Stimulated activated CD4-positive, alpha-beta T cell treated with anti-CD3 and anti-CD28 coated beads, Interleukin-2, amount 100 ng/mL, for 48 hours (primary cell): ENCODE measurements at regions not wholly inside any gene's neighbourhood (a gene's known extent, or its start where the extent isn't known, plus 50 kb on each side); places are given as distances from the start of the nearest gene placed in this dataset.
"Not testable (repeated sequence)": the region's sequence is repeated elsewhere in the genome, so short reads cannot be mapped to it uniquely, and the experiment has no call there.

Source experiments
- DNase-seq, 2 donors: peaks; one replicate each; pipeline ENCODE4 v3.0.0-alpha.2; 2020

- not testable (repeated sequence) for DNase-seq
Measured at GRCh38 chr15:95637234-95637633, 693.3 kb upstream of the NR2F2 start.

GRCh38 chr15:95639208-95639607 is 691.3 kb upstream of the NR2F2 start:
- DNase-seq = no peak

GRCh38 chr15:95644100-95644875 is 686.2 kb upstream of the NR2F2 start:
- no peak for DNase-seq

- no peak for DNase-seq
Measured at GRCh38 chr15:95645791-95646338, 684.6 kb upstream of the NR2F2 start.

GRCh38 chr15:95646484-95647273 is 683.8 kb upstream of the NR2F2 start:
- no peak for DNase-seq

- no peak for DNase-seq
Measured at GRCh38 chr15:95647531-95648277, 682.8 kb upstream of the NR2F2 start.

- no peak for DNase-seq
Measured at GRCh38 chr15:95653361-95653805, 677.1 kb upstream of the NR2F2 start.

- no peak for DNase-seq
Measured at GRCh38 chr15:95655089-95655607, 675.4 kb upstream of the NR2F2 start.

- no peak for DNase-seq
Measured at GRCh38 chr15:95656595-95656994, 673.9 kb upstream of the NR2F2 start.

- DNase-seq = no peak
Measured at GRCh38 chr15:95658799-95659198, 671.7 kb upstream of the NR2F2 start.

- DNase-seq = no peak
Measured at GRCh38 chr15:95659656-95660055, 670.8 kb upstream of the NR2F2 start.

GRCh38 chr15:95662638-95663037 is 667.9 kb upstream of the NR2F2 start:
- no peak for DNase-seq

- no peak for DNase-seq
Measured at GRCh38 chr15:95663156-95664100, 667.1 kb upstream of the NR2F2 start.

GRCh38 chr15:95664450-95664849 is 666.0 kb upstream of the NR2F2 start:
- DNase-seq = no peak

GRCh38 chr15:95669146-95669922 is 661.2 kb upstream of the NR2F2 start:
- DNase-seq = no peak

- DNase-seq = no peak
Measured at GRCh38 chr15:95674031-95674430, 656.5 kb upstream of the NR2F2 start.

GRCh38 chr15:95676500-95676899 is 654.0 kb upstream of the NR2F2 start:
- no peak for DNase-seq

GRCh38 chr15:95679847-95680582 is 650.5 kb upstream of the NR2F2 start:
- DNase-seq = no peak

GRCh38 chr15:95680728-95681127 is 649.8 kb upstream of the NR2F2 start:
- no peak for DNase-seq
